HG03025 (cell line): ENCODE measurements at regions not wholly inside any gene's neighbourhood (a gene's known extent, or its start where the extent isn't known, plus 50 kb on each side); places are given as distances from the start of the nearest gene placed in this dataset.
"Not testable (repeated sequence)": the region's sequence is repeated elsewhere in the genome, so short reads cannot be mapped to it uniquely, and the experiment has no call there.

Experiments
- ATAC-seq: cut with Tn5 transposase; IDR thresholded peaks from one replicate; pipeline ENCODE4 v1.9.1; 2021; ENCODE audit warnings: mild to moderate bottlenecking, moderate library complexity; ENCODE audit not compliant: unreplicated experiment, low FRiP score

GRCh38 chr13:80496721-80497397 is 155.9 kb upstream of the SPRY2 start:
- ATAC-seq = no peak

GRCh38 chr13:80490491-80490943 is 149.6 kb upstream of the SPRY2 start:
- not testable (repeated sequence) for ATAC-seq

- no peak for ATAC-seq
These were observed 145.5 kb upstream of the SPRY2 start for GRCh38 chr13:80486402-80486801.

GRCh38 chr13:80483157-80483556 is 142.2 kb upstream of the SPRY2 start:
- no peak for ATAC-seq

- no peak for ATAC-seq
These were observed 140.7 kb upstream of the SPRY2 start for GRCh38 chr13:80481588-80481987.

- no peak for ATAC-seq
These were observed 136.9 kb upstream of the SPRY2 start for GRCh38 chr13:80477661-80478443.

- no peak for ATAC-seq
These were observed 136.0 kb upstream of the SPRY2 start for GRCh38 chr13:80476953-80477352.

GRCh38 chr13:80475718-80476117 is 134.8 kb upstream of the SPRY2 start:
- no peak for ATAC-seq

GRCh38 chr13:80473695-80474094 is 132.8 kb upstream of the SPRY2 start:
- no peak for ATAC-seq

GRCh38 chr13:80469853-80470381 is 129.0 kb upstream of the SPRY2 start:
- ATAC-seq = no peak

GRCh38 chr13:80469105-80469852 is 128.4 kb upstream of the SPRY2 start:
- ATAC-seq = no peak

- ATAC-seq = no peak
These were observed 124.4 kb upstream of the SPRY2 start for GRCh38 chr13:80465321-80465720.

- ATAC-seq = no peak
These were observed 122.9 kb upstream of the SPRY2 start for GRCh38 chr13:80463673-80464352.

- ATAC-seq = no peak
These were observed 121.6 kb upstream of the SPRY2 start for GRCh38 chr13:80462567-80462966.

- ATAC-seq = no peak
These were observed 121.1 kb upstream of the SPRY2 start for GRCh38 chr13:80462037-80462436.

- ATAC-seq = no peak
These were observed 117.6 kb upstream of the SPRY2 start for GRCh38 chr13:80458543-80458942.

GRCh38 chr13:80454245-80454644 is 113.3 kb upstream of the SPRY2 start:
- ATAC-seq = no peak

GRCh38 chr13:80452279-80452678 is 111.4 kb upstream of the SPRY2 start:
- no peak for ATAC-seq

GRCh38 chr13:80451641-80452040 is 110.7 kb upstream of the SPRY2 start:
- no peak for ATAC-seq

- no peak for ATAC-seq
These were observed 109.5 kb upstream of the SPRY2 start for GRCh38 chr13:80450386-80450785.
